Thyroid gland (tissue), 4 donors: ENCODE measurements at regions not wholly inside any gene's neighbourhood (a gene's known extent, or its start where the extent isn't known, plus 50 kb on each side); places are given as distances from the start of the nearest gene placed in this dataset.

ENCODE experiments used
- POLR2A ChIP-seq, 2 donors: fragments of 450-650 bp; IDR thresholded peaks; one replicate each; pipeline ENCODE4 v1.6.1; 2017; ENCODE audit warnings: antibody characterized with exemption in 2 of 2, mild to moderate bottlenecking in 2 of 2, moderate library complexity in 1 of 2
- TF ChIP-seq, protein P1 (sequence below), 6 experiments: fragments of 200-600 bp in 3 of 6; fragments of 450-650 bp in 3 of 6; sonication (generic) in 3 of 6; IDR thresholded peaks; one replicate each; pipeline ENCODE4 v1.5.1; 2016 to 2019; ENCODE audit warnings: antibody characterized with exemption in 6 of 6, mild to moderate bottlenecking in 2 of 6, inconsistent platforms in 1 of 6, moderate library complexity in 1 of 6

DNA sequence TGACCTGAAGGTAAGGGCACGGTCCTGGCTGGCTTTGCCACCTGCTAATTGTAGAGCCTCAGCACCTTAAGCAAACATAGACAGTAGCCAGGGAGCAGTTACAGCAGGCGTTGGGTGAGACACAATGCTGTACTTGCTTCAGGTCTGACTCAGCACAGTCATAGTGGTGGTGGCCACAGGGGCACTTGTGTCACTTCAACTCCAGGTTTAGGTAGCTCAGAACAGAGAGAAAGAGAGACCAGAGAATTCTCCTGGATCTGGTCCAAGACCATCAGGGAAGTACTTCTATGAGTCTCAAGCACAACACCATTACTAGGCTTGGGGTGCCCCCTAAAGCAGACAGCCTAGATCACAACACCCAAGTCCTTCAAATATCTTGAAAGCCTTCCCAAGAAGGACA, 204.4 kb downstream of the OTOL1 start:
- TF ChIP-seq, protein P1, sequence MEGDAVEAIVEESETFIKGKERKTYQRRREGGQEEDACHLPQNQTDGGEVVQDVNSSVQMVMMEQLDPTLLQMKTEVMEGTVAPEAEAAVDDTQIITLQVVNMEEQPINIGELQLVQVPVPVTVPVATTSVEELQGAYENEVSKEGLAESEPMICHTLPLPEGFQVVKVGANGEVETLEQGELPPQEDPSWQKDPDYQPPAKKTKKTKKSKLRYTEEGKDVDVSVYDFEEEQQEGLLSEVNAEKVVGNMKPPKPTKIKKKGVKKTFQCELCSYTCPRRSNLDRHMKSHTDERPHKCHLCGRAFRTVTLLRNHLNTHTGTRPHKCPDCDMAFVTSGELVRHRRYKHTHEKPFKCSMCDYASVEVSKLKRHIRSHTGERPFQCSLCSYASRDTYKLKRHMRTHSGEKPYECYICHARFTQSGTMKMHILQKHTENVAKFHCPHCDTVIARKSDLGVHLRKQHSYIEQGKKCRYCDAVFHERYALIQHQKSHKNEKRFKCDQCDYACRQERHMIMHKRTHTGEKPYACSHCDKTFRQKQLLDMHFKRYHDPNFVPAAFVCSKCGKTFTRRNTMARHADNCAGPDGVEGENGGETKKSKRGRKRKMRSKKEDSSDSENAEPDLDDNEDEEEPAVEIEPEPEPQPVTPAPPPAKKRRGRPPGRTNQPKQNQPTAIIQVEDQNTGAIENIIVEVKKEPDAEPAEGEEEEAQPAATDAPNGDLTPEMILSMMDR (IDR thresholded peaks at IDR 0.05), result no peak
- TF ChIP-seq POLR2A (IDR thresholded peaks at IDR 0.05), result no peak
